ENCODE measurements at regions not wholly inside any gene's neighbourhood (a gene's known extent, or its start where the extent isn't known, plus 50 kb on each side); places are given as distances from the start of the nearest gene placed in this dataset.

DNA sequence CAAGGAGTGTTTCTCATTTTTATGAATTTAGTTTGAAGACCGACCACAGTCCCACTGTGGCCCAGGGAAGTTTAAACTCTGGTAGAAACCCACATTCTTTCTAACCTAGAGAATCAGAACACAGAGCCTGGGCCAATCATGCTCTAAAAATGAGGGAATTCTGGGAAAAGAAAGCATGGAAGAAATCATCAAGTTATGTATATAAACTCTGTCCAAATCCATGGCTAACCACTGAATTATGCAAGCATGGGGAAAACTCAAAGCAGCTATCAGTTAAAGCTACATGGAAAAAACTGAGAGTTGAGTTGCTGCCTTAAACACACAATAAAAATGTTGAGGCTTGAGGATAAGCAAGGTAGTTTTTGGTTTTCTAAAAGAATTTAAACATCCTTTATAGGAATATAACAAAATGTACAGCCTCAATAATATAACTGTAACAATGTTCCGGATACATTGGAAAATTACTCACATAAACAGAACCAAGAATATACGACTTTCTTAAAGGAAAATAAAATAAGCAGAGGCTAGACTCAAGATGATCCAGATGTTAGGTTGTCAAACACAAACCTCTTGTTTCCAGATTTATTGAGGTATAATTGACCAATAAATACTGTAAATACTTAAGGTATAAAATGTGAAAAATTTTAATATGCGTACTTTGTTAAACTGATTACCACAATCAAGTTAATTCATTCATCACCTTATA, 311.2 kb upstream of the GNAI1 start:
- Mint-ChIP-seq H3K4me1 (ENCODE audit: low read depth) (no peaks in the 10 kb centered on the region), H3K9me3 (no peaks in the 10 kb centered on the region), H3K27ac (no peak overlapping the region), H3K27me3 (no peaks in the 10 kb centered on the region), H3K4me3 (no peak overlapping the region), H3K36me3 (ENCODE audit: low read depth) (no peaks in the 10 kb centered on the region)

DNA sequence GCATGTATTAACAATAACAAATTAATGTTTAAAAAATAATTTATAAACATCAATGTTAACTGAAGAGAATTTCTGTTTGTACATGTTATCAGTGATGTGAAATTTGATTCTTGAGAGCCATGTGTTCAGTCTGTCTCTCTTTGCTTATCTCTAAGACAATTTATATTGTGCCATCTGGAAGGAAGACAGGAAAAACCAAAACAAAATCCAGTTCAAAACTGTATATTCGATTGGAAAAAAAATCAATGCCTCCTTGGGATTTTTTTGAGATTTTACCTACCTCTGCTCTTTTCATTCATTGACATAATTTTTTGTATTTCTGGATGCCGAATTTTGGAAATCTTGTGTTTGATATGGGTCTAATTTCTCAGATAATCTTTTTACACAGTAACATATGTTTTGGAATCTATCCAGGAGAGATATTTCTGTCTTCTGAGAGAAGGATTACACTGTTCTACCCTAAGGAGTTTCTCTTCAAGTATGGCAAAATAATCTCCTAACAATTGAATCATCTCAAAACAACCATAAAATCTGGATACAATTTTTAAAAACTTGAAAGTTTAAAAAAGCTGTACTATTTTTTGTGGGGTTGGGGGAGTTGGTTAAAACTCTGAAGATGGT, 311.9 kb upstream of the GNAI1 start:
- H3K27ac Mint-ChIP-seq, result no peak overlapping the region
- no peak overlapping the region for H3K4me3 Mint-ChIP-seq
- H3K9me3 Mint-ChIP-seq, result no peaks in the 10 kb centered on the region
- no peaks in the 10 kb centered on the region for H3K27me3 Mint-ChIP-seq
- no peaks in the 10 kb centered on the region for H3K36me3 Mint-ChIP-seq (ENCODE audit: low read depth)
- H3K4me1 Mint-ChIP-seq (ENCODE audit: low read depth), result no peaks in the 10 kb centered on the region

DNA sequence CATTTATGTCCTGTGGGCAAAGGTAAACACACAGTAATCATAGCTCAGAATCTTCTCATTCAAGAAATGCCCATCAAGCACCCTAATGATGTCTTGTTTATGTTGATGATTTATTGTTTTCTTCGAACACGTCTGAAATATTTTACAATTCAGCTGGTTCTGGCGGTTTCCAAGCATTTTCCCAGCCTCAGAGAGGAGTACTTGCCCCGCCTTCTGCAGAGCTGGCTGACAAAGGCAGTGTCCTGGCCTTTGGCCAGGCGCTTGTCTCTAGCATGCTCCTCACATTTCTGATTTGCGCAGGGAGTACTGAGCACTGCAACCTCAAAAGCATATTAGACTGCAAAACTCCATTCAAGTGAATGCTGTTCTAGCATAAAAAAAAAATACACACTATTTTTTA, 314.2 kb upstream of the GNAI1 start:
- Mint-ChIP-seq H3K27me3 (no peaks in the 10 kb centered on the region), H3K4me1 (ENCODE audit: low read depth) (no peaks in the 10 kb centered on the region), H3K4me3 (no peak overlapping the region), H3K9me3 (no peaks in the 10 kb centered on the region), H3K27ac (no peak overlapping the region), H3K36me3 (ENCODE audit: low read depth) (no peaks in the 10 kb centered on the region)

DNA sequence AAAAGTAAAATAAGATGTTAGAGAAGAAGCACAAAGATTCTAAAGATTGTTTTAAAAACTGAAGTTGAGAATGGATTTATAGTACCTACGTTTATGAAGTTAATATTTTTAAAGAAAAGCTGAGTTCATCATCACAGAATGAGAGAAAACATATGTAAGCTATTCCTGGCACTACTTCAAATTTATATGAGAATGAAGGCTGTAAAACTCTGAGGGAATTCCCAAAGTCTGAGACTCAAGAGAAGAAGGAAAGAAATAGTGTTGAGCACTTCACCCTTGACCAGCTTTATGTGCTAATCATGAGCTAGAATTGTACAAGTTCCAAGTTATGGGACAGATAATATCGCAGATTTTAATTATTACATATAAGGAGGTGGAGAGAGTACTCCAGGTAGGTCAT, 323.7 kb upstream of the GNAI1 start:
- no peaks in the 10 kb centered on the region for H3K27me3 Mint-ChIP-seq
- no peaks in the 10 kb centered on the region for H3K4me1 Mint-ChIP-seq (ENCODE audit: low read depth)
- H3K36me3 Mint-ChIP-seq (ENCODE audit: low read depth), result no peaks in the 10 kb centered on the region
- H3K4me3 Mint-ChIP-seq, result no peak overlapping the region
- H3K27ac Mint-ChIP-seq, result no peak overlapping the region
- H3K9me3 Mint-ChIP-seq, result no peaks in the 10 kb centered on the region

- Mint-ChIP-seq H3K27me3 (no peaks in the 10 kb centered on the region), H3K4me1 (ENCODE audit: low read depth) (no peaks in the 10 kb centered on the region), H3K36me3 (ENCODE audit: low read depth) (no peaks in the 10 kb centered on the region), H3K9me3 (no peaks in the 10 kb centered on the region), H3K4me3 (no peak overlapping the region), H3K27ac (no peak overlapping the region)
These were observed 328.4 kb upstream of the GNAI1 start for GRCh38 chr7:79806161-79806734.

DNA sequence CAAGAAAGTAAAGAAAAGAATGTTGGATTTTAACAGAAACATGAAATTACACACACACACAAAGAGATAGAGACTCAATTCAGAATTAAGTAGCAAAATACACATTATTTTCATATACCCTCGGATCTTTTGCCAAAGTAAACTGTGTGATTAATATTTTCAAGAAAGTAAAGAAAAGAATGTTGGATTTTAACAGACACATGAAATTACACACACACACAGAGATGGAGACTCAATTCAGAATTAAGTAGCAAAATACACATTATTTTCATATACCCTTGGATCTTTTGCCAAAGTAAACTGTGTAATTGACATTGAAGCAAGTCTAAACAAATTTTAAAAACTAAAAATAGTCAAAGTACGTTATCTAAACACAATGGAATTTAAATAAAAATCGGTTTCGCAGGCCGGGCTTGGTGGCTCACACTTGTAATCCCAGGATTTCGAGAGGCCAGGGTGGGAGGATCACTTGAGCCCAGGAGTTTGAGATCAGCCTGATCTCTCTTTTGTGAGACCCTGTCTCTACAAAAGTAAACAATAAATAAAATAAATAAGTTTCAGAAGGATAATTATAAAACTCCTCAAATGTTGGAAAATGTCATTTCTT, 337.3 kb upstream of the MAGI2 start:
- no peaks in the 10 kb centered on the region for H3K36me3 Mint-ChIP-seq (ENCODE audit: low read depth)
- H3K9me3 Mint-ChIP-seq, result no peaks in the 10 kb centered on the region
- no peaks in the 10 kb centered on the region for H3K4me1 Mint-ChIP-seq (ENCODE audit: low read depth)
- no peak overlapping the region for H3K4me3 Mint-ChIP-seq
- no peak overlapping the region for H3K27ac Mint-ChIP-seq
- no peaks in the 10 kb centered on the region for H3K27me3 Mint-ChIP-seq

- Mint-ChIP-seq H3K4me1 (ENCODE audit: low read depth) (no peaks in the 10 kb centered on the region), H3K36me3 (ENCODE audit: low read depth) (no peaks in the 10 kb centered on the region), H3K27ac (no peak overlapping the region), H3K9me3 (no peaks in the 10 kb centered on the region), H3K4me3 (no peak overlapping the region), H3K27me3 (no peaks in the 10 kb centered on the region)
These were observed 336.3 kb upstream of the MAGI2 start for GRCh38 chr7:79789584-79790345.

DNA sequence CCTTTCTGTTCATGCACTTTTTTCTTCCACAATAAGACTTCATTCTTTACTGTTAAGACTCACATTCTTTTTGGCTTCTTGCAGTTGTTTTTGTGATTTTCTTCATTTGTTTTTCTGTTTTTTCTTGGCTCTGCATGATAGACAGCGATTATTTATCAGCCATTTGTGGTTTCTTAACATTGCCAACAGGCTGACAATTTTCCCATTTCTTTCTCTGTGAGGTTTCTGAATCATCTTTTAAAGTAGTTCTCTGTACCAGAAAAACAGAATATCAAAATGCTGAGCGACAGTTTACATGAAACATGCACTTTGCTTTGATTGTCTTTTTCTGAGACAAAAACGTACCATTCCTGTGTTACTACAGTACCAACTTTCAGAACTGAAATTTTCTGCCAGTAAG, 334.2 kb upstream of the MAGI2 start:
- no peaks in the 10 kb centered on the region for H3K27me3 Mint-ChIP-seq
- no peak overlapping the region for H3K4me3 Mint-ChIP-seq
- no peaks in the 10 kb centered on the region for H3K4me1 Mint-ChIP-seq (ENCODE audit: low read depth)
- no peak overlapping the region for H3K27ac Mint-ChIP-seq
- no peaks in the 10 kb centered on the region for H3K36me3 Mint-ChIP-seq (ENCODE audit: low read depth)
- H3K9me3 Mint-ChIP-seq, result no peaks in the 10 kb centered on the region

DNA sequence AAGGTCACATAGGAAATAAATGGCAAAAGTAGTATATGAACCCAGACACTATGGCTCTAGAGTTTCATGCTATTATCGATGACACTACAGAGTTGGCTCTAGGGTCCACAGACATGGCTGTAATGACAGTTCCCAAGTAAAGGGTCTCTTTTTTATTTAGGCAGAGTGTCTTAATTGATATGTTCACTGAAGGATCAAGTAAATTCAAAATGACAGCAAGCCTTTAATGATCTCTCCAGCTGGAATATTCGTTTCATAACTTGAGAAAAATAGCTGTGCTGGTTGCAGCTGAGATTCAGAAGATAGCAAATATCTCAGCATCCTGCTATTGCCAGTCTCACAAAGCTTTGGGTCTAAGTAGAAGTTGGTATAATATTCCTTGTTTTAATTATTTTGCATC, 333.6 kb upstream of the MAGI2 start:
- Mint-ChIP-seq H3K36me3 (ENCODE audit: low read depth) (no peaks in the 10 kb centered on the region), H3K27ac (no peak overlapping the region), H3K27me3 (no peaks in the 10 kb centered on the region), H3K4me3 (no peak overlapping the region), H3K4me1 (ENCODE audit: low read depth) (no peaks in the 10 kb centered on the region), H3K9me3 (no peaks in the 10 kb centered on the region)

- H3K36me3 Mint-ChIP-seq (ENCODE audit: low read depth), result no peaks in the 10 kb centered on the region
- H3K9me3 Mint-ChIP-seq, result no peaks in the 10 kb centered on the region
- H3K27ac Mint-ChIP-seq, result no peak overlapping the region
- H3K4me3 Mint-ChIP-seq, result no peak overlapping the region
- no peaks in the 10 kb centered on the region for H3K4me1 Mint-ChIP-seq (ENCODE audit: low read depth)
- no peaks in the 10 kb centered on the region for H3K27me3 Mint-ChIP-seq
These were observed 332.7 kb upstream of the MAGI2 start for GRCh38 chr7:79786187-79786586.

DNA sequence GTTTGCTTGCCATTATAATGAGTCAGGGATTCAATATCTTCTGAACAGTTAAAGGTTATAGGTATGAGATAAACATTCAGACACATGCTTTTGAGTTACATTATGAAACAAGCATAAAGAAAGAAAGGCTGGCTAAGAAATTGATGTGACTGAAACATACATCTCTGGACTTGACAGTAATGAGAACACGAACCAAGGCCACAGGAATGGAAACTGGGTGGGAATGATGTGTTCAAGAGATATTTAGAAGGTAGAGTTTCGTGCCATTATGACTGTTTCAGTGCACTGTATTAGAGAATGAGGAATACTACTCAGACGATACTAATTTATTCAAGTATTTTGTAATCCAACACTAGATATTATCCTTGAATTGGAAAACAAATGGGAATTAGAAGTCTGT, 332.1 kb upstream of the MAGI2 start:
- no peaks in the 10 kb centered on the region for H3K27me3 Mint-ChIP-seq
- no peak overlapping the region for H3K4me3 Mint-ChIP-seq
- no peaks in the 10 kb centered on the region for H3K4me1 Mint-ChIP-seq (ENCODE audit: low read depth)
- H3K27ac Mint-ChIP-seq, result no peak overlapping the region
- no peaks in the 10 kb centered on the region for H3K36me3 Mint-ChIP-seq (ENCODE audit: low read depth)
- no peaks in the 10 kb centered on the region for H3K9me3 Mint-ChIP-seq

DNA sequence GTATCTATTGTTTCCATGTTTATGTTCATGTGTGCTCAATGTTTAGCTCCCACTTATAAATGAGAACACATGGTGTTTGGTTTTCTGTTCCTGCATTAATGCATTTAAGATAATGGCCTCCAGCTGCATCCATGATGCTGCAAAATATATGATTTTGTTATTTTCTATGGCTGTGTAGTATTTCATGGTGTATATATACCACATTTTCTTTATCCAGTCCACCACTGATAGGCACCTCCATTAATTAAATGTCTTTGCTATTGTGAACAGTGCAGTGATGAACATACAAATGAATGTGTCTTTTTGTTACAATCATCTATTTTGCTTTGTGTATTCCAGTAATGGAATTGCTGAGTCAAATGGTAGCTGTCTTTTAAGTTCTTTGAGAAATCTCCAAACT, 329.4 kb upstream of the MAGI2 start:
- Mint-ChIP-seq H3K4me1 (ENCODE audit: low read depth) (no peaks in the 10 kb centered on the region), H3K9me3 (no peaks in the 10 kb centered on the region), H3K27me3 (no peaks in the 10 kb centered on the region), H3K4me3 (no peak overlapping the region), H3K27ac (no peak overlapping the region), H3K36me3 (ENCODE audit: low read depth) (no peaks in the 10 kb centered on the region)

GRCh38 chr7:79782256-79782655, 328.8 kb upstream of the MAGI2 start:
- no peaks in the 10 kb centered on the region for H3K9me3 Mint-ChIP-seq
- H3K27me3 Mint-ChIP-seq, result no peaks in the 10 kb centered on the region
- no peak overlapping the region for H3K27ac Mint-ChIP-seq
- no peaks in the 10 kb centered on the region for H3K36me3 Mint-ChIP-seq (ENCODE audit: low read depth)
- H3K4me3 Mint-ChIP-seq, result no peak overlapping the region
- no peaks in the 10 kb centered on the region for H3K4me1 Mint-ChIP-seq (ENCODE audit: low read depth)

DNA sequence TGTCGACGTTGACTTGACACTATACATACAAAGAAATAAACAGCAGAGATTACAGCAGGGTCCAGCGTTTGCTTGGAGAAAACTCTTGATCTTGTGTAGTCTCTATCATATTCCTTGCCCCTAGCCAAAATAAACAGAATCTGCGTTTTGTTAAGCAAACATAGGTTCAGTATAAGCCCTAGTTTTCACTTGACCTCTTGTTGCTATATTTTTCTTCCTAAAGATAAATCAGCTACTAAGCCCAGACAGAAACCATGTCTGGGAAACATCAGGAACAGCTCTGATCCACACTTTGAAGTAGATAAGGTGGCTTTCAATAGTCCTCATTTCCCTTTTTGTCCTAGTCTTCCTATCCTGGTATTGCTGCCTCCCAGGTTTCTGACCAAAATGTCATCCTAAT, 328.2 kb upstream of the MAGI2 start:
- Mint-ChIP-seq H3K27ac (no peak overlapping the region), H3K36me3 (ENCODE audit: low read depth) (no peaks in the 10 kb centered on the region), H3K4me3 (no peak overlapping the region), H3K27me3 (no peaks in the 10 kb centered on the region), H3K9me3 (no peaks in the 10 kb centered on the region), H3K4me1 (ENCODE audit: low read depth) (no peaks in the 10 kb centered on the region)
